HepG2 (cell line): ENCODE measurements at regions not wholly inside any gene's neighbourhood (a gene's known extent, or its start where the extent isn't known, plus 50 kb on each side); places are given as distances from the start of the nearest gene placed in this dataset.

Experiments
- ARHGAP35 ChIP-seq: sonication (generic); formaldehyde crosslinking; IDR thresholded peaks from 2 replicates; pipeline ENCODE4 v1.9.0; 2022; ENCODE audit warnings: mild to moderate bottlenecking, inconsistent platforms, moderate library complexity, missing genetic modification reagents, borderline replicate concordance
- GPN1 ChIP-seq: sonication (generic); formaldehyde crosslinking; IDR thresholded peaks from 2 replicates; pipeline ENCODE4 v1.5.1; 2020; ENCODE audit warnings: missing genetic modification reagents, borderline replicate concordance
- MAFK ChIP-seq, 2 experiments: IDR thresholded peaks in 1 of 2; conservative IDR thresholded peaks in 1 of 2; 2 replicates each; pipeline ENCODE4 v1.6.1; 2011; ENCODE audit warnings: improper control_type of control experiment in 2 of 2, low read length in 2 of 2
- ZNF234 ChIP-seq: sonication (generic); formaldehyde crosslinking; conservative IDR thresholded peaks from 2 replicates; pipeline ENCODE4 v1.5.1; 2020; ENCODE audit warnings: mild to moderate bottlenecking, missing genetic modification reagents
- ZNF75D ChIP-seq: sonication (generic); formaldehyde crosslinking; IDR thresholded peaks from 2 replicates; pipeline ENCODE4 v1.8.1; 2023; ENCODE audit warnings: missing genetic modification reagents, mild to moderate bottlenecking, borderline replicate concordance
- ZUFSP ChIP-seq: sonication (generic); formaldehyde crosslinking; IDR thresholded peaks from 2 replicates; pipeline ENCODE4 v1.9.0; 2021; ENCODE audit warnings: missing genetic modification reagents, mild to moderate bottlenecking, borderline replicate concordance
- TF ChIP-seq, protein P1 (sequence below): sonication (generic); formaldehyde crosslinking; IDR thresholded peaks from 2 replicates; pipeline ENCODE4 v1.4.0; 2020; ENCODE audit warnings: low read depth, missing genetic modification reagents
- TF ChIP-seq, protein P2 (sequence below): sonication (generic); formaldehyde crosslinking; IDR thresholded peaks from 2 replicates; pipeline ENCODE4 v1.4.0; 2020; ENCODE audit warnings: mild to moderate bottlenecking, missing genetic modification reagents, borderline replicate concordance
- TF ChIP-seq, protein P3 (sequence below), 2 experiments: sonication (generic) in 1 of 2; formaldehyde crosslinking in 1 of 2; IDR thresholded peaks; 2 replicates each; pipeline versions ENCODE4 v1.5.1 to v1.6.1; 2011 to 2020; ENCODE audit warnings: borderline replicate concordance in 1 of 2, low read depth in 1 of 2, low read length in 1 of 2, mild to moderate bottlenecking in 1 of 2, missing genetic modification reagents in 1 of 2, moderate library complexity in 1 of 2

DNA sequence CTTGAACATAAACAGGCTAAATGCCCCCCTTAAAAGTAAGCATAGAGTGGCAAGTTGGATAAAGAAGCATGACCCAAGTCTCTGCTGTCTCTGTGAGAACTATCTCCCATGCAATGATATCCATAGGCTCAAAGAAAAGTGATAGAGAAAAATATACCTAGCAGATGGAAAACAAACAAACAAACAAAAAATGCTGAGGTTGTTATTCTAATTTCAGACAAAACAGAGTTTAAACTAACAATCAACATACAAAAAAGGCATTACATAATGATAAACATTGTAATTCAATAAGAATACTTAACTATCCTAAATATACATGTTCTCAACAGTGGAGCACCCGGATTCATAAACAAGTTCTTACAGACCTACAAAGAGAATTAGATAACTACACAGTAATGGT is 626.2 kb upstream of the CNTNAP2 start (continued):
- TF ChIP-seq, protein P1, sequence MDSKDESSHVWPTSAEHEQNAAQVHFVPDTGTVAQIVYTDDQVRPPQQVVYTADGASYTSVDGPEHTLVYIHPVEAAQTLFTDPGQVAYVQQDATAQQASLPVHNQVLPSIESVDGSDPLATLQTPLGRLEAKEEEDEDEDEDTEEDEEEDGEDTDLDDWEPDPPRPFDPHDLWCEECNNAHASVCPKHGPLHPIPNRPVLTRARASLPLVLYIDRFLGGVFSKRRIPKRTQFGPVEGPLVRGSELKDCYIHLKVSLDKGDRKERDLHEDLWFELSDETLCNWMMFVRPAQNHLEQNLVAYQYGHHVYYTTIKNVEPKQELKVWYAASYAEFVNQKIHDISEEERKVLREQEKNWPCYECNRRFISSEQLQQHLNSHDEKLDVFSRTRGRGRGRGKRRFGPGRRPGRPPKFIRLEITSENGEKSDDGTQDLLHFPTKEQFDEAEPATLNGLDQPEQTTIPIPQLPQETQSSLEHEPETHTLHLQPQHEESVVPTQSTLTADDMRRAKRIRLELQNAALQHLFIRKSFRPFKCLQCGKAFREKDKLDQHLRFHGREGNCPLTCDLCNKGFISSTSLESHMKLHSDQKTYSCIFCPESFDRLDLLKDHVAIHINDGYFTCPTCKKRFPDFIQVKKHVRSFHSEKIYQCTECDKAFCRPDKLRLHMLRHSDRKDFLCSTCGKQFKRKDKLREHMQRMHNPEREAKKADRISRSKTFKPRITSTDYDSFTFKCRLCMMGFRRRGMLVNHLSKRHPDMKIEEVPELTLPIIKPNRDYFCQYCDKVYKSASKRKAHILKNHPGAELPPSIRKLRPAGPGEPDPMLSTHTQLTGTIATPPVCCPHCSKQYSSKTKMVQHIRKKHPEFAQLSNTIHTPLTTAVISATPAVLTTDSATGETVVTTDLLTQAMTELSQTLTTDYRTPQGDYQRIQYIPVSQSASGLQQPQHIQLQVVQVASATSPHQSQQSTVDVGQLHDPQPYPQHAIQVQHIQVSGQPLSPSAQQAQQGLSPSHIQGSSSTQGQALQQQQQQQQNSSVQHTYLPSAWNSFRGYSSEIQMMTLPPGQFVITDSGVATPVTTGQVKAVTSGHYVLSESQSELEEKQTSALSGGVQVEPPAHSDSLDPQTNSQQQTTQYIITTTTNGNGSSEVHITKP = no peak
- TF ChIP-seq ZNF234 (CRISPR knock-in tag) (no peak), GPN1 (no peak), ARHGAP35 (CRISPR knock-in tag) (no peak), ZUFSP (CRISPR knock-in tag) (no peak), MAFK (conservative IDR thresholded peaks at IDR 0.05 in 1 of 2, IDR thresholded peaks at IDR 0.05 in 1 of 2; ENCODE audit: low read length in 2 of 2) (peak in 1 of 2 experiments; percentile 61; a peak in 3 of 4 replicates), ZNF75D (CRISPR knock-in tag) (no peak)
- TF ChIP-seq, protein P2, sequence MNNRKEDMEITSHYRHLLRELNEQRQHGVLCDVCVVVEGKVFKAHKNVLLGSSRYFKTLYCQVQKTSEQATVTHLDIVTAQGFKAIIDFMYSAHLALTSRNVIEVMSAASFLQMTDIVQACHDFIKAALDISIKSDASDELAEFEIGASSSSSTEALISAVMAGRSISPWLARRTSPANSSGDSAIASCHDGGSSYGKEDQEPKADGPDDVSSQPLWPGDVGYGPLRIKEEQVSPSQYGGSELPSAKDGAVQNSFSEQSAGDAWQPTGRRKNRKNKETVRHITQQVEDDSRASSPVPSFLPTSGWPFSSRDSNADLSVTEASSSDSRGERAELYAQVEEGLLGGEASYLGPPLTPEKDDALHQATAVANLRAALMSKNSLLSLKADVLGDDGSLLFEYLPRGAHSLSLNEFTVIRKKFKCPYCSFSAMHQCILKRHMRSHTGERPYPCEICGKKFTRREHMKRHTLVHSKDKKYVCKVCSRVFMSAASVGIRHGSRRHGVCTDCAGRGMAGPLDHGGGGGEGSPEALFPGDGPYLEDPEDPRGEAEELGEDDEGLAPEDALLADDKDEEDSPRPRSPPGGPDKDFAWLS (CRISPR knock-in tag) = no peak
- TF ChIP-seq, protein P3, sequence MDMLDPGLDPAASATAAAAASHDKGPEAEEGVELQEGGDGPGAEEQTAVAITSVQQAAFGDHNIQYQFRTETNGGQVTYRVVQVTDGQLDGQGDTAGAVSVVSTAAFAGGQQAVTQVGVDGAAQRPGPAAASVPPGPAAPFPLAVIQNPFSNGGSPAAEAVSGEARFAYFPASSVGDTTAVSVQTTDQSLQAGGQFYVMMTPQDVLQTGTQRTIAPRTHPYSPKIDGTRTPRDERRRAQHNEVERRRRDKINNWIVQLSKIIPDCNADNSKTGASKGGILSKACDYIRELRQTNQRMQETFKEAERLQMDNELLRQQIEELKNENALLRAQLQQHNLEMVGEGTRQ (IDR thresholded peaks at IDR 0.05; ENCODE audit: low read depth, low read length) = no peak
- TF ChIP-seq, protein P3 (CRISPR knock-in tag; IDR thresholded peaks at IDR 0.05; ENCODE audit: borderline replicate concordance) = no peak
